ENCODE measurements at regions not wholly inside any gene's neighbourhood (a gene's known extent, or its start where the extent isn't known, plus 50 kb on each side); places are given as distances from the start of the nearest gene placed in this dataset.

GRCh38 chr12:67377541-67377940 is 108.4 kb downstream of the CAND1 start (continued):
- no peak for TF ChIP-seq ARID4B (CRISPR knock-in tag; IDR thresholded peaks at IDR 0.05)
- TF ChIP-seq MGA (IDR thresholded peaks at IDR 0.05), result no peak
- TF ChIP-seq TFE3 (CRISPR knock-in tag; IDR thresholded peaks at IDR 0.05), result no peak
- no peak for TF ChIP-seq HMG20B (CRISPR knock-in tag; IDR thresholded peaks at IDR 0.05)

Measured in K562 (cell line).